ENCODE measurements at regions not wholly inside any gene's neighbourhood (a gene's known extent, or its start where the extent isn't known, plus 50 kb on each side); places are given as distances from the start of the nearest gene placed in this dataset.

GRCh38 chr17:52442350-52442749 lies 283.8 kb upstream of the CA10 start:
- TF ChIP-seq CTCF (IDR thresholded peaks at IDR 0.05), result no peak
- TF ChIP-seq POLR2A (IDR thresholded peaks at IDR 0.05), result no peak
